ENCODE measurements at regions not wholly inside any gene's neighbourhood (a gene's known extent, or its start where the extent isn't known, plus 50 kb on each side); places are given as distances from the start of the nearest gene placed in this dataset.

DNA sequence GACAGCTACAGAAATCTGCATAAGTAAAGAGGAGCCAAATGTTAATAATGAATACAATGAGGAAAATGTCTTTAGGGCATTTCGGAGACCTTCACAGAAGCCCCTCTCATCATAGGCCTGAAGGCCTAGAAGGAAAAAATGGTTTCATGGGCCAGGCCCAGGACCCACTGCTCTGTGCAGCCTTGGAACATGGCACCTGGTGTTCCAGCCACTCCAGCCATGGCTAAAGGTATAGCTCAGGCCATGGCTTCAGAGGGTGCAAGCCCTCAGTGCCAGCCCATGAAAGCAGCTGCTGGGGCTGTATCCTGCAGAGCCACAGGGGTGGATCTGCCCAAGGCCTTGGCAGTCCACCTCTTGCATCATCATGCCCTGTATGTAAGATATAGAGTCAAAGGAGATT lies 261.1 kb downstream of the SNCA start:
- no peaks in the 10 kb centered on the region for H3K79me2 ChIP-seq (ENCODE audit: low read length)

DNA sequence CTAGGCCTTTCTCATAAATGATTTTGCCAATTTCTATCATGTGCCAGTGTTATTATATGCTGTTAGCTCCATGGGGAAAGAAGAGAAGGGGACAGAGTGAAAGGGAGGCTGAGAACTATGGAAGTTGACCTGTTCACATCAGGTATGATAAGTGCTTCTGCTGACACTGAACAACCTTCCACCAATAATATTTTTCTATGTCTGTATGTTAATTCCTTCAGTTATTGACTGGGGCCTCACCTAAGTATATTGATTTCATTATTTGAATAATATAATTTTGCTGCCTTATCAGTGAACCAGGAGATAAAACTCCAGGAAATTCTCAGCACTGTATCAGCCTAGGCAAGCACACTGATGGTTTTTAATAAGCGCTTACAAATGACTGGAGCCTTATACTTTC lies 262.8 kb downstream of the SNCA start:
- H3K36me3 ChIP-seq (replicated peaks; ENCODE audit: low read depth, low read length), result no peaks in the 10 kb centered on the region
- no peak overlapping the region for H3K4me3 ChIP-seq (ENCODE audit: low read length)
- no peaks in the 10 kb centered on the region for H4K20me1 ChIP-seq (ENCODE audit: insufficient read depth, low read length)
- H3K9me3 ChIP-seq (ENCODE audit: insufficient read depth, low read length), result no peaks in the 10 kb centered on the region
- H3K9ac ChIP-seq (ENCODE audit: low read length), result no peak overlapping the region
- no peak overlapping the region for H3K27ac ChIP-seq (ENCODE audit: low read length)
- no peaks in the 10 kb centered on the region for H3K79me2 ChIP-seq (ENCODE audit: low read length)
- no peaks in the 10 kb centered on the region for H3K4me1 ChIP-seq (ENCODE audit: low read length)
- TF ChIP-seq, protein P1, sequence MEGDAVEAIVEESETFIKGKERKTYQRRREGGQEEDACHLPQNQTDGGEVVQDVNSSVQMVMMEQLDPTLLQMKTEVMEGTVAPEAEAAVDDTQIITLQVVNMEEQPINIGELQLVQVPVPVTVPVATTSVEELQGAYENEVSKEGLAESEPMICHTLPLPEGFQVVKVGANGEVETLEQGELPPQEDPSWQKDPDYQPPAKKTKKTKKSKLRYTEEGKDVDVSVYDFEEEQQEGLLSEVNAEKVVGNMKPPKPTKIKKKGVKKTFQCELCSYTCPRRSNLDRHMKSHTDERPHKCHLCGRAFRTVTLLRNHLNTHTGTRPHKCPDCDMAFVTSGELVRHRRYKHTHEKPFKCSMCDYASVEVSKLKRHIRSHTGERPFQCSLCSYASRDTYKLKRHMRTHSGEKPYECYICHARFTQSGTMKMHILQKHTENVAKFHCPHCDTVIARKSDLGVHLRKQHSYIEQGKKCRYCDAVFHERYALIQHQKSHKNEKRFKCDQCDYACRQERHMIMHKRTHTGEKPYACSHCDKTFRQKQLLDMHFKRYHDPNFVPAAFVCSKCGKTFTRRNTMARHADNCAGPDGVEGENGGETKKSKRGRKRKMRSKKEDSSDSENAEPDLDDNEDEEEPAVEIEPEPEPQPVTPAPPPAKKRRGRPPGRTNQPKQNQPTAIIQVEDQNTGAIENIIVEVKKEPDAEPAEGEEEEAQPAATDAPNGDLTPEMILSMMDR (IDR thresholded peaks at IDR 0.05; ENCODE audit: low read depth, low read length), result no peak
- H3K27me3 ChIP-seq (ENCODE audit: low read depth, low read length), result no peaks in the 10 kb centered on the region
- no peak overlapping the region for H2AFZ ChIP-seq (ENCODE audit: low read depth, low read length)
- H3K4me2 ChIP-seq (ENCODE audit: low read length), result no peak overlapping the region

More for the DNA sequence above, 261.1 kb downstream of the SNCA start:
- Histone ChIP-seq H3K4me3 (ENCODE audit: low read length) (no peak overlapping the region), H3K27me3 (ENCODE audit: low read depth, low read length) (no peaks in the 10 kb centered on the region), H3K9ac (ENCODE audit: low read length) (no peak overlapping the region), H3K4me1 (ENCODE audit: low read length) (no peaks in the 10 kb centered on the region), H3K36me3 (replicated peaks; ENCODE audit: low read depth, low read length) (no peaks in the 10 kb centered on the region), H3K4me2 (ENCODE audit: low read length) (no peak overlapping the region), H3K9me3 (ENCODE audit: insufficient read depth, low read length) (no peaks in the 10 kb centered on the region), H3K27ac (ENCODE audit: low read length) (no peak overlapping the region), H2AFZ (ENCODE audit: low read depth, low read length) (no peak overlapping the region), H4K20me1 (ENCODE audit: insufficient read depth, low read length) (no peaks in the 10 kb centered on the region)
- TF ChIP-seq, protein P1 (IDR thresholded peaks at IDR 0.05; ENCODE audit: low read depth, low read length), result no peak
- TF ChIP-seq EZH2phosphoT487 (IDR thresholded peaks at IDR 0.05; ENCODE audit: low read depth), result no peak

DNA sequence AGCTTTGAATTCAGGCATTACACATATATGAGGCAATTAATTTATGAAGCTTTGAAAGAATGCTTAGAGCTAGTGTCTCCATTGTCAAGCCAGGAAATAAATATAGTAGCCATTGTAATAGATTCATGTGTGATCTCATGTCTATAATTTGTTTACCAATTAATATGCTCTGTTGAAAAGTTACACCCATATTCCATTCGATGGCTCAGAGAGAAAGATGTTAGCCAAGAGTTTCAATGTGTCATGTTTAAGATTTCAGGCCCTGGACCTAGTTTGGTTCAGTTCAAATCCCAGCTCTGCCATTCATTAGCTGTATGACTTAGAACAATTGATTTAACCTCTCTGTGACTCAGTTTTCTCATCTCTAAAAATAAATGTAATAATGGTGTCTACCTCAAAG lies 263.3 kb downstream of the SNCA start:
- no peak for TF ChIP-seq EZH2phosphoT487 (IDR thresholded peaks at IDR 0.05; ENCODE audit: low read depth)
- TF ChIP-seq, protein P1 (IDR thresholded peaks at IDR 0.05; ENCODE audit: low read depth, low read length), result no peak
- Histone ChIP-seq H3K9me3 (ENCODE audit: insufficient read depth, low read length) (no peaks in the 10 kb centered on the region), H3K36me3 (replicated peaks; ENCODE audit: low read depth, low read length) (no peaks in the 10 kb centered on the region), H3K79me2 (ENCODE audit: low read length) (no peaks in the 10 kb centered on the region), H3K9ac (ENCODE audit: low read length) (no peak overlapping the region), H3K4me2 (ENCODE audit: low read length) (no peak overlapping the region), H3K4me3 (ENCODE audit: low read length) (no peak overlapping the region), H3K27ac (ENCODE audit: low read length) (no peak overlapping the region), H3K4me1 (ENCODE audit: low read length) (no peaks in the 10 kb centered on the region), H4K20me1 (ENCODE audit: insufficient read depth, low read length) (no peaks in the 10 kb centered on the region), H2AFZ (ENCODE audit: low read depth, low read length) (no peak overlapping the region), H3K27me3 (ENCODE audit: low read depth, low read length) (no peaks in the 10 kb centered on the region)

DNA sequence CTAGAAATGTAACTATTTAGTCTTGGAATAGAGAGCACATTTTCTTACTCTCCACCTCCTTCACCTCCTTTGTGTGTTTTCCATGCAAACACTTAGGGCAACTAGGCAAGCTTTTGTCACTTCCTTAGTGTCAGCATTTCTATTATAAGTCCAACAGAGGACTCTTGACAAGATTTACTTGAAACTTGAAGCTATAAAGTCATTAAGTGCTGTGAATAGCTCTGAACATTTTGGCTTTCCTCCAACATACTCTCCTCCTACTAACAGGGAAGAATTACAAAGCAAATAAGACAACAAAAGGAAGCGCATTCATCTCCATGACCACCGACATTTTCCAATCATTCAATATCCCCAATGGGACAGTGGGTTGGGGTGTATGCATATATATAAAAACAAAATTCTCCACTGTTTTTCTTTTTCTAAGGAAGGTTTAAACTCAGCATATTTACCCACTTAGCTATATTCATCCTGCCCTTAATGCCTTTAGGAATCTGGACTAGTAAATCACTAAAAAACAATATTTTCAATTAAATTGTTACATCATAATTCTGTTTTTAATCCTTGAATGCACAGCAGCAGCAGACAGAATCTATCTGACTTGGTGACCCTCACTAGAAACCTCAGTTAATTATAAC lies 264.6 kb downstream of the SNCA start:
- H3K4me1 ChIP-seq (ENCODE audit: low read length), result no peaks in the 10 kb centered on the region
- H3K9me3 ChIP-seq (ENCODE audit: insufficient read depth, low read length), result no peaks in the 10 kb centered on the region
- no peak overlapping the region for H3K4me2 ChIP-seq (ENCODE audit: low read length)
- no peaks in the 10 kb centered on the region for H4K20me1 ChIP-seq (ENCODE audit: insufficient read depth, low read length)
- no peak overlapping the region for H2AFZ ChIP-seq (ENCODE audit: low read depth, low read length)
- H3K27me3 ChIP-seq (ENCODE audit: low read depth, low read length), result no peaks in the 10 kb centered on the region
- H3K4me3 ChIP-seq (ENCODE audit: low read length), result no peak overlapping the region
- no peak for TF ChIP-seq EZH2phosphoT487 (IDR thresholded peaks at IDR 0.05; ENCODE audit: low read depth)
- TF ChIP-seq, protein P1 (IDR thresholded peaks at IDR 0.05; ENCODE audit: low read depth, low read length), result no peak
- no peaks in the 10 kb centered on the region for H3K36me3 ChIP-seq (replicated peaks; ENCODE audit: low read depth, low read length)
- H3K27ac ChIP-seq (ENCODE audit: low read length), result no peak overlapping the region
- H3K9ac ChIP-seq (ENCODE audit: low read length), result no peak overlapping the region
- H3K79me2 ChIP-seq (ENCODE audit: low read length), result no peaks in the 10 kb centered on the region
